Dendritic cell treated with granulocyte-macrophage colony-stimulating factor and Interleukin-4, amounts not matched to agents 40 ng/mL and 50 ng/mL, for 4 days (primary cell): ENCODE measurements at regions not wholly inside any gene's neighbourhood (a gene's known extent, or its start where the extent isn't known, plus 50 kb on each side); places are given as distances from the start of the nearest gene placed in this dataset.
"Not testable (repeated sequence)": the region's sequence is repeated elsewhere in the genome, so short reads cannot be mapped to it uniquely, and the experiment has no call there.

Experiments
- H3K27ac Mint-ChIP-seq: one replicate; pipeline ENCODE4 v1.8.0; 2022; ENCODE audit warnings: mild to moderate bottlenecking, mixed read lengths
- H3K27me3 Mint-ChIP-seq: one replicate; pipeline ENCODE4 v1.8.0; 2022; ENCODE audit warnings: mild to moderate bottlenecking, mixed read lengths
- H3K36me3 Mint-ChIP-seq: one replicate; pipeline ENCODE4 v1.8.0; 2022; ENCODE audit warnings: low read depth, mixed read lengths
- H3K4me1 Mint-ChIP-seq: one replicate; pipeline ENCODE4 v1.8.0; 2022; ENCODE audit warnings: low read depth, mixed read lengths
- H3K4me3 Mint-ChIP-seq: one replicate; pipeline ENCODE4 v1.8.0; 2022; ENCODE audit warnings: mild to moderate bottlenecking, moderate library complexity, mixed read lengths
- H3K9me3 Mint-ChIP-seq: one replicate; pipeline ENCODE4 v1.8.0; 2022; ENCODE audit warnings: mixed read lengths
- intact Hi-C: fragments of 100-400 bp; cut with micrococcal nuclease; formaldehyde crosslinking; loops from one replicate; pipeline ENCODE4 v1.15.0; 2022

DNA sequence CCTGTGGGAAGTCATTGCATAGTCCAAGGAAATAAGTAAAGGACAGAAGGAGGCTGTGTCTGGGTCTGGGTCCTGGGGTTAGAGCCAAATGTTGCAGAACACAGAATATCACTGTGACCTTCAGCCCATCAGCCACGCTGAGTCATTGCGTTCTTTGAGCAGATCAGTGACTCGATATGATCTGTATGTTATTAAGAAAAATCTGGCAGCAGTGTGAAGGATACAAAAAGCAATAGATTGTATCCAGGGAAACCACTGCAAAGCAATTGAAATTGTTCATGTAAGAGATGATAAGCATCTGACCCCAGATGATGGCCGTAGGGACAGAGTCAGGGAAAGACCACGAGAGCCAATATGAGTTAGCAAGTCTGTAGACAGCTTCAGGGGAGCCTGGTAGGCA is 1575.1 kb upstream of the SLC10A2 start:
- H3K36me3 Mint-ChIP-seq, result no peaks in the 10 kb centered on the region
- H3K9me3 Mint-ChIP-seq, result no peaks in the 10 kb centered on the region
- H3K4me3 Mint-ChIP-seq, result no peak overlapping the region
- no peaks in the 10 kb centered on the region for H3K4me1 Mint-ChIP-seq
- intact Hi-C loops, result no loop called here
- no peaks in the 10 kb centered on the region for H3K27me3 Mint-ChIP-seq
- no peak overlapping the region for H3K27ac Mint-ChIP-seq

DNA sequence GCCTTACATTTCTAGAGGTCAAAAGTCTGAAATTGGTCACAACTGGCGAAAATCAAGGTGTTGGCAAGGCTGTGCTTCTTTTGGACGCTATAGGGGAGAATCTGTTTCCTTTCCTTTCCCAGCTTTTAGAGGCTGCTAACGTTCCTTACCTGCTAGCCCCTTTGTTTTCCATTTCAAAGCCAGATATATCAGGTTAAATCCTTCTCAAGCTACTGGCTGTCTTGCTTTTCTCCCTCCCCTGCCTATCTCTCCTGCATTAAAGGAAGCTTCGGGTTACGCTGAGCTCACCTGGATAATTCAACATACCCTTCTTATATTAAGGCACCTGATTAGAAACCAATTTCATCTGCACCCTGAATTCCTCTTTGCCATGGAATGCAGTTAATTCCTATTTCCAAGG is 1569.7 kb upstream of the SLC10A2 start:
- no peak overlapping the region for H3K4me3 Mint-ChIP-seq
- H3K27ac Mint-ChIP-seq, result no peak overlapping the region
- no peaks in the 10 kb centered on the region for H3K9me3 Mint-ChIP-seq
- H3K27me3 Mint-ChIP-seq, result no peaks in the 10 kb centered on the region
- H3K4me1 Mint-ChIP-seq, result no peaks in the 10 kb centered on the region
- no peaks in the 10 kb centered on the region for H3K36me3 Mint-ChIP-seq
- intact Hi-C loops, result no loop called here

DNA sequence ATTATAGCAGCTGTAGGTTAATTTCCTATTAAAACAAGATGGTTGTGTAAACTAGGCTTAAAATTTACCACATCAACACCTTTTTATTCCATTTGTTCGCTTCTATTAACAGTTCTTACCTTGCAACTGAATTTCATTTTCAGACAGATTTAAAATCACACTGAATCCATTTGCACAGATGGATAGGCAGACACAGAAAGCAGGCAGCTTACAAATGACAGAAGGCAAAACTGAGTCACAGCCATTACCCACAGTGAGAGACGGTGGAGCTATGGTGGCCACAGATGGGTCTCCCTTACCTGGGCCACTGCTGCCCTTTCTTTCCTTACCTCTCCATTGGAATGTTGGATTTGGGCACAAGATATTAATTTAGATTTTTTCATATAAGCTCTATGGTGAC is 1567.8 kb upstream of the SLC10A2 start:
- Mint-ChIP-seq H3K4me3 (no peak overlapping the region), H3K4me1 (no peaks in the 10 kb centered on the region), H3K27ac (no peak overlapping the region), H3K27me3 (no peaks in the 10 kb centered on the region), H3K36me3 (no peaks in the 10 kb centered on the region), H3K9me3 (no peaks in the 10 kb centered on the region)
- intact Hi-C loops, result no loop called here

DNA sequence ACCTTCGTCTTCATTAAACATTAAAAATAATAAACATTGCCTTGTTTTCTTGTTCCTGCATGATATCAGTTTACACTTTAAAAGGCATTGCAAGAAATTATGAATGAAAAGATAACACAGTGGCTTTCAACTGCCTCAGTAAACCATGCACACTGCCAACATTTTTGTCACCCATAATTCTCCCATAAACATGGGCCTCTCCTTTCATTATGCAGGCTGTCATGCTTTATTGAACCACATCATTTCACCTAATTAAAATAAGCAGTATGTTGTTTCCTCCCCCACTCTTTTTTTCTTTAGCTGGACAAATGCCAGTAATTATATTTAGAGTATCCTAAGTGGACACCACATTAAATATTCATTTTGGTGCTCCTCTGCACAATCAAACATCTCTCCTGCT is 1566.5 kb upstream of the SLC10A2 start:
- intact Hi-C loops, result no loop called here
- Mint-ChIP-seq H3K4me1 (no peaks in the 10 kb centered on the region), H3K9me3 (no peaks in the 10 kb centered on the region), H3K36me3 (no peaks in the 10 kb centered on the region), H3K4me3 (no peak overlapping the region), H3K27me3 (no peaks in the 10 kb centered on the region), H3K27ac (no peak overlapping the region)

GRCh38 chr13:104625201-104625600 is 1559.0 kb upstream of the SLC10A2 start:
- H3K27ac Mint-ChIP-seq, result no peak overlapping the region
- H3K36me3 Mint-ChIP-seq, result no peaks in the 10 kb centered on the region
- H3K4me1 Mint-ChIP-seq, result no peaks in the 10 kb centered on the region
- no peaks in the 10 kb centered on the region for H3K27me3 Mint-ChIP-seq
- intact Hi-C loops, result no loop called here
- no peaks in the 10 kb centered on the region for H3K9me3 Mint-ChIP-seq
- no peak overlapping the region for H3K4me3 Mint-ChIP-seq

DNA sequence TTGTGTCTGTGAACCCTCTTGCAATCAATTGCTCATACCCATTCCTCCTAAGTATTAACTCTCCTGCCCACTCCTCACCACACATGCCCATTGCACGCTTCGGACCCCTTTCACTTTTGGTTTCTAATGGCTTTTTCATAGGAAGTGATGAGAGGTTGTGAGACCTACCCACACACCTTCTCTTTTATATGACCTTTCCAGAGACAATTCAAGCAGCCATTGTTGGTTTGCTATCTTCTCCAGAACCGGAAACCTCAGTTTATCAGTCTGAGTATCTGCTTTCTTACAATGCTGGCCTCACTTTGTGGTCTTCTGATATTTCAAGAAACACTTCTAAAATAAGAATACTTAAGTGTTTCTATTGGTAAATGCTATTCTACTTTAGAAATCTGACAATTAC is 1550.8 kb upstream of the SLC10A2 start:
- no peak overlapping the region for H3K27ac Mint-ChIP-seq

DNA sequence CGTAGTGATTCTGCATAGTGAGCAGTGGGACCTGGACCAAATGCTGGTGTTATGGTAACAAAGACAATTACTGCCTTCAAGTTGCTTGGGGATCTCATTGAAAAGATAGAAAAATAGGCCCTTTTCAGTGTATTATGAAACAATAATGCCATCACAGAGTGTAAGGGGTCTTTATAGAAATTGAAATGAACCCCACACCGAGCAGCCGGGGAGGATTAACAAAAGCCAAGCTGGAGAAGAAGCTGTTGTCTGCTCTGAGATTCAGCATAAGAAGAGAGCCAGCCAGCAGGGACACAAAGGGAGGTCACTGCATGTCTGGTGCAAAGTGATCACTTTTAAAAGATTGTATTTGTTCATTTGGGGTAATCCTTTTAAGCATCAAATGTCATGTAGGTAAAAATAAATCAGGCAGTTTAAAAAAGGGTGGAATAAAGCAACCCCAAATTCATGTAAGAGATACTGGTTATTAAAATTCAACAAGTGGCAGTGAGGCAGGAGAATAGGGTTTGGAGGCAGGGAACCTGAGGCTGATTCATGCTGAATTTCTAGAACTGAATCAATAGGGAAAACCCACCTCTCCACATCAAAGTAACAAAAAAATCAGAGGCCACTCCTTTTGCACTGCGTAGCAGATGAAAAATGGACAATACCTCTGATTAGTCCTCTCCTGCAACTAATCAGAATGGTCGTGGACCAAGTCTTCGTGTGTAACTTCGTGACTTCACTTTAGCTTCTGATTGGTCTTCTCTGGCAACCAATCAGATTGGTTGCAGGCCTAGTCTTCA is 1548.3 kb upstream of the SLC10A2 start:
- Mint-ChIP-seq H3K27me3 (no peaks in the 10 kb centered on the region), H3K36me3 (no peaks in the 10 kb centered on the region), H3K4me3 (no peak overlapping the region), H3K9me3 (peaks cover 30% of the 10 kb centered on the region), H3K27ac (no peak overlapping the region), H3K4me1 (no peaks in the 10 kb centered on the region)
- intact Hi-C loops, result no loop called here

More for the DNA sequence above, 1550.8 kb upstream of the SLC10A2 start:
- Mint-ChIP-seq H3K4me1 (no peaks in the 10 kb centered on the region), H3K9me3 (peaks cover 30% of the 10 kb centered on the region), H3K27me3 (no peaks in the 10 kb centered on the region), H3K4me3 (no peak overlapping the region), H3K36me3 (no peaks in the 10 kb centered on the region)
- intact Hi-C loops, result no loop called here

- intact Hi-C loops, result no loop called here
- Mint-ChIP-seq H3K36me3 (no peaks in the 10 kb centered on the region), H3K27ac (no peak overlapping the region), H3K4me3 (no peak overlapping the region), H3K4me1 (no peaks in the 10 kb centered on the region), H3K9me3 (peaks cover 19% of the 10 kb centered on the region), H3K27me3 (no peaks in the 10 kb centered on the region)
Observed at GRCh38 chr13:104608331-104608730, 1542.1 kb upstream of the SLC10A2 start.

GRCh38 chr13:104605435-104605834 is 1539.2 kb upstream of the SLC10A2 start:
- H3K9me3 Mint-ChIP-seq, result peaks cover 20% of the 10 kb centered on the region

GRCh38 chr13:104597546-104598180 is 1531.4 kb upstream of the SLC10A2 start:
- no peak overlapping the region for H3K27ac Mint-ChIP-seq
- intact Hi-C loops, result no loop called here

More at GRCh38 chr13:104605435-104605834, 1539.2 kb upstream of the SLC10A2 start:
- H3K36me3 Mint-ChIP-seq, H3K27me3 Mint-ChIP-seq, intact Hi-C loops, H3K4me1 Mint-ChIP-seq, H3K4me3 Mint-ChIP-seq, H3K27ac Mint-ChIP-seq: not testable (repeated sequence)

GRCh38 chr13:104595511-104595910 is 1529.3 kb upstream of the SLC10A2 start:
- no peak overlapping the region for H3K4me3 Mint-ChIP-seq
- H3K27ac Mint-ChIP-seq, result no peak overlapping the region
- H3K4me1 Mint-ChIP-seq, result no peaks in the 10 kb centered on the region
- intact Hi-C loops, result no loop called here
- H3K27me3 Mint-ChIP-seq, result no peaks in the 10 kb centered on the region
- peaks cover 7% of the 10 kb centered on the region for H3K9me3 Mint-ChIP-seq
- no peaks in the 10 kb centered on the region for H3K36me3 Mint-ChIP-seq

More at GRCh38 chr13:104597546-104598180, 1531.4 kb upstream of the SLC10A2 start:
- H3K4me3 Mint-ChIP-seq, result no peak overlapping the region
- peaks cover 8% of the 10 kb centered on the region for H3K9me3 Mint-ChIP-seq
- H3K27me3 Mint-ChIP-seq, result no peaks in the 10 kb centered on the region
- H3K36me3 Mint-ChIP-seq, result no peaks in the 10 kb centered on the region
- H3K4me1 Mint-ChIP-seq, result no peaks in the 10 kb centered on the region

- Mint-ChIP-seq H3K9me3 (no peaks in the 10 kb centered on the region), H3K27me3 (no peaks in the 10 kb centered on the region), H3K4me1 (no peaks in the 10 kb centered on the region), H3K4me3 (no peak overlapping the region), H3K36me3 (no peaks in the 10 kb centered on the region), H3K27ac (no peak overlapping the region)
- intact Hi-C loops, result no loop called here
Observed at GRCh38 chr13:104594806-104595205, 1528.6 kb upstream of the SLC10A2 start.

DNA sequence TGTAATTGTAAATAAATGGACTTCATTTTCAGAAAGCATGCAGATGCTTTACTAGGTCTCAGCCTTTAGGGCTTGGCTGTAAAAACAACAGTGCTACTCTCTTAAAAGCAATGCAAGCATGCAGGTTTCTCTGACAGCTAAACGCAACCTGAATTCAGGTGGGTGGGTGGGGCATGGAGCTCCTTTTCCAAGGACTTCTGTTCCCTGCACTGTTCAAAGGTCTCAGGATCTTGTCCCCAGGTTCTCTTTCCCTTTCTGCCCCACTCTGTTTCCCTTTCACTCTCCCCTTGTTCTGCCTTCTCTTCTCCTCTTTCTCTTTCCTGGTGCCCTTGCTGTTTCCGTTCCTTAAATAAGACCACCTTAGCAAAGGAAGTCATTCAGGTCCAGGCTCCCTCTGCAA is 1527.5 kb upstream of the SLC10A2 start:
- no peak overlapping the region for H3K27ac Mint-ChIP-seq
- no peaks in the 10 kb centered on the region for H3K36me3 Mint-ChIP-seq
- no peaks in the 10 kb centered on the region for H3K27me3 Mint-ChIP-seq
- no peaks in the 10 kb centered on the region for H3K9me3 Mint-ChIP-seq
- no peaks in the 10 kb centered on the region for H3K4me1 Mint-ChIP-seq
- intact Hi-C loops, result no loop called here
- H3K4me3 Mint-ChIP-seq, result no peak overlapping the region

- Mint-ChIP-seq H3K36me3 (no peaks in the 10 kb centered on the region), H3K4me3 (no peak overlapping the region), H3K27ac (no peak overlapping the region), H3K27me3 (no peaks in the 10 kb centered on the region), H3K9me3 (no peaks in the 10 kb centered on the region), H3K4me1 (no peaks in the 10 kb centered on the region)
- intact Hi-C loops, result no loop called here
Observed at GRCh38 chr13:104593251-104593576, 1527.0 kb upstream of the SLC10A2 start.
